Gastroesophageal sphincter (tissue), 4 donors: ENCODE measurements at regions not wholly inside any gene's neighbourhood (a gene's known extent, or its start where the extent isn't known, plus 50 kb on each side); places are given as distances from the start of the nearest gene placed in this dataset.

Experiments used
- ATAC-seq: fragments of 150-250 bp; one replicate; pipeline ENCODE4 v1.9.1; 2016; ENCODE audit warnings: mild to moderate bottlenecking, moderate library complexity
- H3K27ac ChIP-seq, 4 donors: fragments of 200-600 bp; sonication (generic) in 3 of 4; 1 replicate in 3 of 4; 2 replicates in 1 of 4; pipeline ENCODE4 v1.5.1; 2016 to 2019
- H3K27me3 ChIP-seq: fragments of 200-600 bp; sonication (generic); one replicate; pipeline ENCODE4 v1.5.1; 2019
- H3K36me3 ChIP-seq, 2 donors: fragments of 200-600 bp; sonication (generic); one replicate each; pipeline ENCODE4 v1.5.1; 2019; ENCODE audit warnings: control low read depth in 1 of 2
- H3K4me1 ChIP-seq, 3 donors: fragments of 200-600 bp; sonication (generic); 1 replicate in 2 of 3; 2 replicates in 1 of 3; pipeline ENCODE4 v1.5.1; 2016 to 2019; ENCODE audit warnings: control low read depth in 2 of 3
- H3K4me3 ChIP-seq, 2 donors: fragments of 200-600 bp; sonication (generic); one replicate each; pipeline ENCODE4 v1.5.1; 2019; ENCODE audit warnings: mild to moderate bottlenecking in 1 of 2, moderate library complexity in 1 of 2
- H3K9me3 ChIP-seq, 3 donors: fragments of 200-600 bp; sonication (generic); one replicate each; pipeline ENCODE4 v1.5.1; 2017 to 2019; ENCODE audit warnings: control low read depth in 2 of 3
- CTCF ChIP-seq, 4 experiments: fragments of 200-600 bp in 2 of 4; fragments of 450-650 bp in 2 of 4; sonication (generic) in 1 of 4; IDR thresholded peaks; one replicate each; pipeline ENCODE4 v1.5.1; 2017 to 2019; ENCODE audit warnings: antibody characterized with exemption in 4 of 4, mild to moderate bottlenecking in 2 of 4, moderate library complexity in 2 of 4
- EP300 ChIP-seq: sonication (generic); formaldehyde crosslinking; IDR thresholded peaks from one replicate; pipeline ENCODE4 v1.6.1; 2017; ENCODE audit warnings: antibody characterized with exemption, mild to moderate bottlenecking
- POLR2A ChIP-seq, 2 donors: fragments of 450-650 bp; IDR thresholded peaks; one replicate each; pipeline ENCODE4 v1.6.1; 2017; ENCODE audit warnings: antibody characterized with exemption in 2 of 2, mild to moderate bottlenecking in 2 of 2, moderate library complexity in 1 of 2
- POLR2AphosphoS5 ChIP-seq: sonication (generic); formaldehyde crosslinking; IDR thresholded peaks from one replicate; pipeline ENCODE4 v1.6.1; 2017; ENCODE audit warnings: antibody characterized with exemption
- WGBS, 2 donors: methylation state at CpG; one replicate each; pipeline ENCODE4 v1.1.5; 2018; ENCODE audit warnings: low coverage in 1 of 2; 5-methylcytosine and 5-hydroxymethylcytosine counted together

- no peak overlapping the region for H3K27ac ChIP-seq
- H3K27me3 ChIP-seq, result no peaks in the 10 kb centered on the region
- no peak for ATAC-seq
- peaks cover 0 to 15% (median 0%) of the 10 kb centered on the region in 3 donors for H3K9me3 ChIP-seq
- TF ChIP-seq POLR2A (IDR thresholded peaks at IDR 0.05) (no peak), EP300 (no peak), CTCF (IDR thresholded peaks at IDR 0.05) (no peak), POLR2AphosphoS5 (no peak)
- no peak overlapping the region for H3K4me3 ChIP-seq
- H3K36me3 ChIP-seq, result no peaks in the 10 kb centered on the region
- no peaks in the 10 kb centered on the region for H3K4me1 ChIP-seq
- 56 to 82% methylated on average over 1 of the region's 1 CpG for WGBS, 2 donors
These were observed 612.5 kb downstream of the METTL4 start for GRCh38 chr18:1958798-1959197.

GRCh38 chr18:1965016-1965415 is 606.3 kb downstream of the METTL4 start:
- no peaks in the 10 kb centered on the region for H3K4me1 ChIP-seq
- ATAC-seq, result no peak
- no peaks in the 10 kb centered on the region for H3K27me3 ChIP-seq
- H3K36me3 ChIP-seq, result no peaks in the 10 kb centered on the region
- H3K4me3 ChIP-seq, result no peak overlapping the region
- H3K27ac ChIP-seq, result no peak overlapping the region
- H3K9me3 ChIP-seq, result no peaks in the 10 kb centered on the region
- WGBS, 2 donors, result 61 to 83% methylated on average over 1 to 2 of the region's 2 CpGs
- TF ChIP-seq POLR2AphosphoS5, result no peak
- TF ChIP-seq CTCF (IDR thresholded peaks at IDR 0.05), result no peak
- TF ChIP-seq EP300, result no peak
- TF ChIP-seq POLR2A (IDR thresholded peaks at IDR 0.05), result no peak

- no peak for ATAC-seq
- WGBS, 2 donors, result 51 to 86% methylated on average over 2 of the region's 2 CpGs
These were observed 605.8 kb downstream of the METTL4 start for GRCh38 chr18:1965541-1965940.

GRCh38 chr18:1968801-1969498 is 602.4 kb downstream of the METTL4 start:
- Histone ChIP-seq H3K27me3 (no peaks in the 10 kb centered on the region), H3K4me3 (no peak overlapping the region), H3K27ac (no peak overlapping the region), H3K4me1 (no peaks in the 10 kb centered on the region), H3K36me3 (no peaks in the 10 kb centered on the region), H3K9me3 (no peaks in the 10 kb centered on the region)
- 80 to 91% methylated on average over 2 of the region's 4 CpGs for WGBS, 2 donors
- TF ChIP-seq EP300 (no peak), CTCF (IDR thresholded peaks at IDR 0.05) (no peak), POLR2A (IDR thresholded peaks at IDR 0.05) (no peak), POLR2AphosphoS5 (no peak)
- no peak for ATAC-seq

More at GRCh38 chr18:1965541-1965940, 605.8 kb downstream of the METTL4 start:
- Histone ChIP-seq H3K4me1 (no peaks in the 10 kb centered on the region), H3K9me3 (no peaks in the 10 kb centered on the region), H3K4me3 (no peak overlapping the region), H3K27ac (no peak overlapping the region), H3K27me3 (no peaks in the 10 kb centered on the region), H3K36me3 (no peaks in the 10 kb centered on the region)
- TF ChIP-seq POLR2AphosphoS5, result no peak
- TF ChIP-seq POLR2A (IDR thresholded peaks at IDR 0.05), result no peak
- TF ChIP-seq EP300, result no peak
- TF ChIP-seq CTCF (IDR thresholded peaks at IDR 0.05), result no peak

GRCh38 chr18:1976484-1976883 is 594.8 kb downstream of the METTL4 start:
- Histone ChIP-seq H3K9me3 (peaks cover 0 to 5% (median 0%) of the 10 kb centered on the region in 3 donors), H3K4me1 (no peaks in the 10 kb centered on the region), H3K4me3 (no peak overlapping the region), H3K27me3 (no peaks in the 10 kb centered on the region), H3K27ac (no peak overlapping the region), H3K36me3 (no peaks in the 10 kb centered on the region)
- WGBS, 2 donors, result 47 to 61% methylated on average over 2 to 3 of the region's 6 CpGs
- TF ChIP-seq POLR2AphosphoS5 (no peak), POLR2A (IDR thresholded peaks at IDR 0.05) (no peak), EP300 (no peak), CTCF (IDR thresholded peaks at IDR 0.05) (no peak)
- no peak for ATAC-seq
